NCI-H1417 (cell line): ENCODE measurements at regions not wholly inside any gene's neighbourhood (a gene's known extent, or its start where the extent isn't known, plus 50 kb on each side); places are given as distances from the start of the nearest gene placed in this dataset.
A peak's percentile ranks its signal among the peaks of the same experiment; 100 is the strongest.

Source experiments
- DNase-seq, 3 experiments: peaks; one replicate each; lab custom pipeline; 2025; lab: John Stamatoyannopoulos, UW

DNA sequence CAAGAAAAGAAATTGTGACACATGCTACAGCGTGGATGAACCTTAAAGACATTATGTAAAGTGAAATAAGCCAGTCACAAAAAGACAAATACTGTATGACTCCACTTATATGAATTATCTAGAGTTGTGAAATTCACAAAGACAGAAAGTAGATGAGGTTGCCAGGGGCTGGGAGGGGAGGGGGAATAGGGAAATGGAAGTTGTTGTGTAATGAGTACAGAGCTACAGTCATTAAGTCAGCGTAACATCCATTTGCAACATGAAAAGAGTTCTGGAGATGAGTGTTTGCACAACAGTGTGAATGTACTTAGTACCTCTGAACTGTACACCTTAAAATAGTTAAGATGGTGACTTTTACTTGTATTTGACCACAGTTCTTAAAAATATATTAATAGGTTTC is 112.1 kb upstream of the CDK1 start:
- DNase-seq = peak; percentile 1 to 20 (median 15)

DNA sequence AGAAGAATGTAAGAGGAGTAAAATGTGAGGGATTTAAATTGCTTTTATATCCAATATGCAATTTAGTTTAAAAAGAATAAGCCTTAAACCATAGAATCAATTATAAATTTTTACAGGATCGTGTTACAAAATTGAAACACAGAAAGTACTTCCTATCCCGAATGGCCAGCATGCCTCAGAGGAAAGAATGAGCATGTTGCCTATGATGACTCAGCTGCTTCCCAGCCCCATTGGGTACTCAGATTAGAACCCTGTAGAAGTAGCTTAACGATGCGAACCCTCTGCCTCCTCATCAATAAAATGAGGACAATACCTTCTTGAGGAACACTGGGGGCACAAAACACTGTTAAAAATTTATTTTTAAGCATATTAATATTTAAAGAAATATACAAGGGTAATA is 113.4 kb upstream of the CDK1 start:
- no peak for DNase-seq

DNA sequence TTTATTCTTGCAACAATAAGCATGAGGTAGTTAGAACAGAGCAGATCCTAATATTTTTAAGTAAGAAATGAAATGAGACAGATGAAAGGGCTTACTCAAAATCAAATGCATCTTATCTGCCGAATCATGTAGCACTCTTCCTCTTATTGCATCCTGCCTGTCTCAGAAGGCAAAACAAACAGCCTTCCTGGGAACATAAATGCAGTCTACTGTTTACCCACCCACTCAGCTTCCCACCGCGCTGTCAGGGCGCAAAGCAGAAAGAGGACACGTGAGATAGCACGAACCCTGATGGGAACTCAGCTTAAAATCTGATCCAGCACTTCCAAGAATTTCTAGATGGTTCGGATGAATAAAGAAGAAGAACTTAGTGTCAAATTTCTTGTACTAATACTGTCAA is 114.4 kb upstream of the CDK1 start:
- DNase-seq = peak; percentile 40 to 83 (median 64)

DNA sequence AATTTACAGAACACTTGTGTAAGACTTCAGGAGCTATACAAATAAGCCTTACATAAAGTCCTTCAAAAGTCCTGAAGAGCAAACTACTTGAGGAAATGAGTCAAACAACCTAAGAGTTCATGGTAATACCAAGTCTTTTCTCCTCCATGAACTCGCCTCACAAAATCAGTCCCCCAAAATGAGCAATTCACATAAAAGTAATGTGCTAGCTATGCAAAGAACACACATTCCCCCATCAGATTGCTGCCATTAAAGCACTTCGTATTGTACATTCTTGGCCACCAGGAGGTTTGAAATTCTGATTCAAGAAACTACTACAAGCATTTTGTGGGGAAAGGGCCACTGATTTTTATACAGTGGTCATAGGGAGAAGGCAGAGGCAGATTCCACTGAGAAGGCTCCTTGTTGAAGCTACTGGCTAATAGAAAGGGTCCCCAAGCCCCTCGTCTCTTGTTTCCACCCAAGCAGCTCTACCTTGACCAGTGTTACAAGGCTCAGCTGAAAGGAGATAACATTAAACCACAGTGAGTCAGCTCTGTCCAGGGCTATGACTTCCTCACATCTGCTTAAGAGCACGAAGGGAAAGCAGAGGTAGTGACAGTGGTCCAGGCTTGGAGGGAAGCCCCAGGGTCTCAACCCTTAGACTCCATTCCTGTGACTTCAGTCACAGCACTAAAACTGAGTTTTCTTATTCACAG is 115.2 kb upstream of the CDK1 start:
- peak in 1 of 3 experiments; percentile 33 for DNase-seq

DNA sequence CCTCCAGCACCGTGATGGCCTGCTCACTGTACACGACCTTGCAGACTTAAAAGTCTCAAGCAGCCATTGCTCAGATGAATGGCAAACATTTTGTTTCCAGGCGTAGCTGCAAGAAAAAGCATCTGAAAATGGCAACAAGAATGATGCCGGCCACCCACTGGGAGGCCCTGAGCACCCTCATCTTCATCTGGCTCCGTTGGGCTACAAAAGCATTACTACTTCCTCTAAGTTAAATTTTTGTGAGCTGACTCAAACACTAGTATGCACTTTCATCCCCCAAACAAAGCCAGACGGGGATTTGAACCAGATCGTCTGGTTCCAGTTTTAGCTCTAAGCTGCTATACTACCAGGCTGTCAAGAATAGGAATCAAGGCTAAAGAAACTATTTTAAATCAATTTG is 116.6 kb upstream of the CDK1 start:
- no peak for DNase-seq

DNA sequence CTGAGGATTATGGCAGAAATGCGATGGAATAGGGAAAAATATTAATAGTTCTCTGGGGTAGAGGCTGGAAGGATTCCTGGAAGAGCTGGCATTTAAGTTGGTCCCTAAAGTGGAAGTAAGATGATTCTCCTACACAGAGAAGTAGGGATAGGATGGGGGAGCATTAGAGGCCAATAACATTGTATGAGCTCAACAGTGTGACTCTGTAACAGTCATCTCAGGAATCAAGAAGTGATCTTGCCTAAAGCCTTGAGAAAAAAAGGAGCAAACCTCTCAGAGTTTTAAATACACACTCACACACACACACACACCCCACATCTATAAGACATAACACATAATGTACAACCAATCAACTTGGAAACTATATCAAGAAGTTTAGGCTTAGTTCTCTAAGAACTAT is 117.7 kb upstream of the CDK1 start:
- DNase-seq = no peak

DNA sequence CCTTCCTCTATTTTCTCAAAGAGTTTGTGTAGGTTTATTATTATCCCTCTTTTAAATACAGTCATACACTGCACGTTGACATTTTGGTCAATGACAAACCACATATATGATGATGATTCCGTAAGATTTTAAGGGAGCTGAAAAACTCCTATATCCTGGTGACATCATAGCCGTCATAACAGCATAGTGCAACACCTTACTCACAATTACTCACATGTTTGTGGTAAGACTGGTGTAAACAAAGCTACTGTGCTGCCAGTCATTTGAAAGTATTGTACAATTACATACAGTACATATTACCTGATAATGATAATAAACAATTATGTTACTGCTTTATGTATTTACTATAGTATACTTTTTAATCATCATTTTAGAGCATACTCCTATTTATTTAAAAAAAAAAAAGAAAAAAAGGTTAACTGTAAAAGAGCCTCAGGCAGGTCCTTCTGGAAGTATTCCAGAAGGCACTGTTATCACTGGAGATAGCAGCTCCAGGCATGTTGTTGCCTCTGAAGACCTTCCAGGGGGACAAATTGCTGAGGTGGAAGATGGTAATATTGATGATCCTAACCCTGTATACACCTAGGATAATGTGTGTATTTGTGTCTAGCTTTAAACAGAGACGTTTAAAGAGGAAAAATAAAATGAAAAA is 123.3 kb upstream of the CDK1 start:
- no peak for DNase-seq

DNA sequence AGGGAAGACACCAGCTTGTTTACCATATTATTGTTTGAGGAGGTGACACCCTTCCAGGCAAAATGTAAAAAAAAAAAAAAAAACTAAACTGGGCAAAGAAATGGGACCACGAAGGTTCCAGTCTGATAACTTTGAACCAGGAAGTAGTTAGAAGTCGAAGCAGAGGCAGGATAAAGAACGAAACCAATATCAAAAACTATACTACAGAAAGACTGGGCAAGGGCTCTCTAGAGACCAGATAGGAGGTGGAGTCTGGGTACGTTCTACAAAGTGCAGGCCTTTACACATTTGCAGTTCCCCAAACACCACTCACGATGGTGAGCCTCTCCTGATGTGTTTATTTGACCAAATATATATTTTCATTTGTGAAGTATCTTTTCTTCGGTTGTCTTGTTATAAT is 125.7 kb upstream of the CDK1 start:
- no peak for DNase-seq

DNA sequence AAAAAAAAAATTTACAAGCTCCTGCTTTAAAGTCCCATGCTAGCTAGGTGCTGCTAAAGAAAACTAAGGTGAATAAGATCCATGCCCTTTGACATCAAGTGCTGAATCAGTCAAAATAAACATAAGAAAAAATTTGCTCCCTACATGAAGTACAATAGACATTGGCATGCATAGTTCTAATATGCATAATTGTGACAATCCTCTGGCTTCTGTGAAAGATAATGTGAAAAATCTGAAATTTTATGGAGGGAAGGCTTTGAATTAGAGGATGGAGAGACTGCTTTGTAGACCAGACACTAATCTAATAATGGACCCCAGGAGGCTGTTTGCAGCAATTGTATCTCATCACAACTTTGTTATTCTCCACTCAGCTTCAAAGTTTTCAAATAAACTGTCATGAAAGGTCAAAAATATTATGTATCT is 127.9 kb upstream of the CDK1 start:
- DNase-seq = no peak

DNA sequence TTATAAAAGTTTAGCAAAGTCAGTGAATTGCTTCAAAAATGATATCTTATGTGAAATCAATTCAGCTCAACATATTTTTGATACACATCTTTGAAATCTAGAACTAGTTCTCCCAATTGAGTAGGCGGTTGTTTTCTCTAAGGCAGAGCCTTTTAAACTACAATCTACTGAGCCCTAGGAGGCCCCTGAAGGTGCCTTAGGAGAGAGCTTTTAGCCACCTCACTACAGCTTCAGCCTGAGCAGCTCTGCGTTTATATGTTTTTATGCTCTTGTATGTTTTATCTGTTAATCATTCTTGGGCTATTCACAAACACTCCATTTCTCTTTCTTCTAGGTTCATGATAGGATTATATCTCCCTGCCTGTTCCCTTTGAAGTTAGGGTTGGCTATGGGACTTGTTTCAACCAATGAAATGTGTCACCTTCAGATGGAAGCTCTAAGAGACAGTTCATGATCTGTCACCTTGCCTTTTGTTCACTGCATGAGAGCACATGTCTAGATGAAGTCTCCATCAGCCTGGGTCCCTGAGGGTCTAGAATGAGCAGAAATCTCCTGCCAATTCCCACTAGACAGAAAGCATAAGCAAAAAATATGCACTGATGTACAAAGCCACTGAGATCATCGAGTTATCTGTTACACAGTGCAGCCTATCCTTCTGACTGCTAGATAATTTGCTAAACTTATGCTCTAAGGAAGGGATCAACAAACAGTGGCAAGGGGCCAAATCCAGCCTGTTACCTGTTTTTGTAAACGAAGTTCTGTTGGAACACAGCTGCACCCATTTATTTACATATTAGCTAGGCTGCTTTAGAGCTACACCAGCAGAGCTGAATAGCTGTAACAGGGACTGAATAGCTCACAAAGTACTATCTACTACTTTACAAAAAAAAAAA is 128.5 kb upstream of the CDK1 start:
- peak in 1 of 3 experiments; percentile 30 for DNase-seq

DNA sequence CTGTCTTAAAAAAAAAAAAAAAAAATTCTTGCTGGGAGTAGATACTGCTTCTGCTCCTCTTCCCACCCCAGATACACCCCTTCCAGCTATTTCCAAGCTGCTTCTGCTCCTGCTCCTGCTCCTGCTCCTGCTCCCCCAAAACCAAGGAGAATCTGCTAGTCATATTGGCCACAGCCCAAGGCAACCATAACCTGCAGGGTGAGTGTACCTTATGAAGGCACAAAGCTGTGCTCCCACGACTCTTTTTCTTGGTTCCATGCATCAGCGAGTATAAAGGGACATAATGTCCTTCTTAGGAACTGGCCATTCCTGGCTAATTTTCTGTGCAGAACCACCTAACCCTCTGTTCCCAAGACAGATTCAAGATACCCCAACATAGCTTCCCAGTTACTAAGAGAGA is 129.5 kb upstream of the CDK1 start:
- DNase-seq = no peak

DNA sequence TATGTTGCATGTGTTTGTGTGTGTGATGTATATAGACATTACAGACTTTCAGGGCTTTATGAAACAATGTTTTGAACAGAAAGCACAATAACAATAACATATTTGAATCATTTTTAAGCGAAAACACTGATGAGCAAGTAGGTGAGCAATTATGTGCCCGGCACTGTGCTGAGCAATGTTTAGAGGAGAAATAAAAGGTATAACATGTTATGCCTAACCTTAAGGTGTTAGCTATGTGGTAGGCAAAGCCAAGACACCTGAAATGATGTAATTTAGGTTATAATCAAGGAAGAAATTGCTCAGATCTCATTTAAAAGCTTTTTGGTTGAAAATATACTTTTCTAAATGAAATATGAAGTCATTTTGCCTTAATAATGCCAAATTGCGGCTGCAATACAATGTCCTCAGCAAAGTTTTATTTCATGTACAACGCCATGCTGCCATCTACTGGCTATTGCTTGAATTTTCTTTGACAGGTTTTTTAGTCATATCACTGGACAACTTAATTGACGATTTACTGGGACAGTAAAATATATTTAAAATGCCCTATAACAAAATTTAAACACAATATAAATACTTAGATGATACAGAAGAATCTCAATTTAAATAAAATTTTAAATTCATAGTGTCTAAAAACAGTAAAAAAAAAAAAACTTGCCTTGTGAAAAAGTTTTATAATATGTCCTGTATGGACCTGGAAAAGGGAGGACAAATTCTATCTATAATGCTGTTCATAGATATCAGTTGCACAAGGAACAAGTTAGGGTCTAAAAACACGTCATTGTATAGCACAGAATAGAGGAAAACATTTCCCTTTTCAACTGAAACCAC is 131.1 kb upstream of the CDK1 start:
- DNase-seq = peak; percentile 10 to 75 (median 57)

DNA sequence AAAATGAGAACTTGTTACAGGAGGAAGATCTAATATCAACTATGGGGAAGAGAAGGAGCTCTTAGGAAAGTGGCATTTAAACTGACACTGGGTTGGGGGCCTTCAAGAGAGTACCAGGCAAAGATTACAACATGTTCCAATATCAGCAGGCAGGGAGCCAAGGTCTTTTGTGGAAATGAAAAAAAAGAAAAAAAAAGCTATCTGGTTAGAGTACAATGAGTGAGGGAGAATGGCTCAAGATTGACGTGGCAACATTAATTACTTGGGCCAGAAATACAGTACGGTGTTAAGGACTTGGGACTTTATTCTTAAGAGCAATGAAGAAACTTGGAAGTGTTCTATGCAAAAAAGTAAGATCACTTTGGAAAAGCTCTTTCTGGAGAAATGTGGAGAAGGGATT is 132.3 kb upstream of the CDK1 start:
- DNase-seq = peak in 1 of 3 experiments; percentile 10

DNA sequence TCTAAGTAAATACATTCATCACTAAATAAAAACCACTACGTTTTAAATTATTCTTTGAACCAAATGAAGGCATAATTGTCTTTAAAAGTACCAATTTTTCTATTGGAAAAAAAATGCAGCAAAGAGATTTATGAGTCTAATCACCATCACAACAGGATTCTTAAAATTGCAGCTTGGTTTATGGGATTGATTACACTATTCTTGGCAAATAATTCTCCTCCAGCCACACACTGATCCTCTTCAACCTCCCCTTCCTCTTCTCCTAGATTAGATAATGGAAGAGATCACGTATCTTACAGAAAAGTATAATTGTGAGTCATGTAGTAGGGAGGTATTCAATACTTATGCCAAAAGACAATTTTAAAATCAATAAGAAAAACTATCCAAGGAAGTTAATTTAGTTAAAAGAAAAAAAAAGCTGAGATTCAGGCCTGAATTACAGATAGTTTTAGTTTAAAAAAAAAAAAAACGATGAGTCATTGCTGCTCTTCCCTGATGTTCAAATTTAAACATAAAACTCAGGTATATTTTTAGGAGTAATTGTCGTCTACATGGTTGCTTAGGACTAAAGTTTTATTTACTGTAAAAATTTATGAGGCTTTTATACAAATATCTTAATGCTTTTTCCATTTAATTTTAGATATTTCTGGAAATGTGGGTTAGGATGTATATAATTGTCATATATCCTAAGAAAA is 133.7 kb upstream of the CDK1 start:
- peak in 2 of 3 experiments; percentile 3 to 74 for DNase-seq

DNA sequence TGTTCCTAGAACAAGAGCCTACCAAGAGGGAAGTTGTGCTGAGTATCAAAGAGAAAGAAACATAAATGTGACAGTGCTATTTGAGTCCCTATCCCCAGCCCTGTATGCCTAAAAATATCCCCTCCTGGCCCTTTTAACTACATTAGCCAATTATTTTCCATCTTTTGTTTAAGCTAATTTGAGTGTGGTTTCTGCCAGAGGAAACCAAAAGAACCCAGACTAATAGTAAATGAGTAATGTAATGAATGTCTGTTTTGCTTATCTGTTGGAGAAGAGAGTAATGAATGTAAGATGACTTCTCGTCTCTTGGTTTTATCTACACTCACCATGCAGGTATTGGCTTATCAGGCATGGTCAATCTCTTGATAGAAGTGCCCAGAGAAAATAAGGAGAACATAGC is 134.4 kb upstream of the CDK1 start:
- DNase-seq = peak in 1 of 3 experiments; percentile 13

DNA sequence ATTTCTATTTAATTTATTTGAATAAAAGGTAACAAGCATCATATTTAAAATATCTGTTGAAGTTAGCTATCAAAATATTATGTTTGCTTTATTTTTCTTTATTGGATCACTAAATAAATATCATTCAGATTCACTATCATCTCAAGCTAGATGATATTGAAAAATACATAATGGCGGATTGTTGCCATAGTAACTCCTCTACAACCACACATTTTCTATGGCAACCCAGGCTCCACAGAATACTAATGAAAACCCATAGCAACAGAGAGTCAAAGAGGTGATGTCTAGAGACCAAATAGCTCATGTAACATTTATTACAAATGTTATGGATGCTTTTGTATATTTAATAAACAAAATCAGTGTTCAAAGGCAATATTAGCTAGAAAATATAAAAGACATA is 148.9 kb upstream of the CDK1 start:
- DNase-seq = peak in 1 of 3 experiments; percentile 64

DNA sequence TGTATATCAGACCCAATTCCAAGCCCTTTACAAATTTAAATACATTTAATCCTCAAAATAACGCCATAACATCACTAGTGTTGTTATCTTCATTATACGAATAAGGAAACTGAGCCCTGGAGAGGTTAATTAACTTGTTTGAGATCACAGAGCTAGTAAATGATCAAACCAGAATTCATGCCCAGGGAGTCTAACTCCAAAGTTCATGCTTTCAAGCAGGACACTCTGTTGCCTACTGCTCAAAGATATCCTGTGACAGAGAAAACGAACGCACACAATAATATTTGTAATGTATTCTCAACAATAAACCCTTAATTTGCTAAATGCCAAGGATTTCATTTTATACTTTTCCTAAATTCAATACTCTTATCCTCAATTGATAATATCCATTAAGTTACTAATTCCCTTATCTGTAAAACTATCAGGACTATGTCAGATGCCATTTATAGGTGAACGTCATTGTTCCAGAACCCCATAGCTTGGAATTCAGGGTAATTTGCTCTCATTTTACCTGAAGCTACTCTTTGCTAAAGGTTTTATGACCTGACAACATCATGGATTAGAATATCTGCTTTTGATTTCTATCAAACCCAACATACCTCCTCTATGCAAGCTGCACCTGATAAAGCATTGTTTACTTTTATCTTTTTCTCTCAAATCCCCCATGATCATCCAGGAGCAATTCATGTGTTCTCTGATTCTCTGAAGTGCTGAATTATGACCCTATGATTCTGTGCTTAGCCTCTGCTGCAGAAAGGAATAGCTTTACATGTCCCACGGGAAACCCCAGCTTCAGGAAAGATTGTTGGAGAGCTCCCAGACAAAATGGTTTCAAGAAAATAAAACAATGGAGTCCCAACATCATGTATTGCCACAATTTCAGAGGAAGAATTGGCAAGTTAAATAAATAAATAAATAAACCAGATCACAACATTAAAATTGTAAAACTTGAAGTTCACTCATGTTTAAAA is 150.2 kb upstream of the CDK1 start:
- DNase-seq = no peak

DNA sequence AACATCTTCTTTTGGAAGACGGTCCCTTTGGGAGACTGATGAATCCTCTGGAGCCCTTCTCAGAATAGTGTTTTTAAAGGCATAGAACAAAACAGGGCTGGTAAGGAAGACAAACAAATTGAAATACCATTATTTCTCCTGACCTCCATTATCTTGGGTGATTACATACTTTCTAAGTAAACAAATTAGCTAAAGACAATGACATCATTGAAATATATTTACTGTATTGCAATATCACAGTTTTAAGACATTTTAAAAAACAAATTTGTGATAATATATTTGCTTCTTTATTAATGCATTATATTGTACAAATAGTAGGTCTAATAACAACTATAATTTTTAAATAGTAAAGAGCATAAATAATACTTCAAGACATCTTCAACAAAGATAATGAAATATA is 152.2 kb upstream of the CDK1 start:
- DNase-seq = no peak

DNA sequence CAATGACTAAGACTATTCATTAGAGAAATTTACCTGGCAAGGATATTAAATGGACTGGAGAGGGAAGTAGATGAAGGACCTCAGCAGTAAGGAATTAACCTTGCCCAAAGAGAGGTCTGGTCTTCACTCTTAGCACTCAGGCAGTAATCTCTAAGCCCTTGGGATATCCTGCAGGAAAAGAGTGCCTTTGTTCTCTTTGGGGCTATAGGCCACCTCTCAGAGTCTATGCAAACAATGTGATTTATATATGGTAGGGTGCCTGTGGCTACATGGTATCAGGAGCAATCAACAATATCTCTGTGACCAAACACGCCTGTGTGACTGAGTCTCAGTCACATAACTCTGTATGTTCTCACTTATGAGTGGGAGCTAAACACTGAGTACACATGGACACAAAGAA is 154.7 kb upstream of the CDK1 start:
- no peak for DNase-seq

DNA sequence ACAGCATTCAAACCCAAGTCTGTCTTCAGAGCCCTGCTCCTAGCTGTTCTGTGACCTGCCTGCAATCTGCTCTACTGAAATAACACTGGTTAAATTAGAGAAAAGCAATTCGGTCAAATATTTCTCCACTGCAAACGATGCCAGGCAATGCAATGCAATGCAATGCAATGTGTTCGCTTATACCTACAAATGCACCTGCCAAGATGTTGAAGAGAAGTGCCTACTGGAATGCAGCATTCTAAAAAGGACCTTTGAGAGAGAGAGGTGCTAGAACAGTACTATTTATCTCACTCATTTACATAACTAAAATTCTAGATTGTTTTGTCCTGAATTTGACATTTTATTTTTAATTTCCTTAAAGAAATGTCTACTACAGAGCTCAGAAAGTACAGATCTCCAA is 157.3 kb upstream of the CDK1 start:
- no peak for DNase-seq
